GM12878 (cell line): ENCODE measurements at regions not wholly inside any gene's neighbourhood (a gene's known extent, or its start where the extent isn't known, plus 50 kb on each side); places are given as distances from the start of the nearest gene placed in this dataset.
"Not testable (repeated sequence)": the region's sequence is repeated elsewhere in the genome, so short reads cannot be mapped to it uniquely, and the experiment has no call there.

Source experiments
- ATAC-seq: fragments of 200-7000 bp; cut with Tn5 transposase; 3 replicates; pipeline ENCODE4 v1.9.1; 2020; ENCODE audit warnings: mild to moderate bottlenecking, moderate library complexity
- BruUV-seq: library from RNA; stranded (reverse); fragments of 400-500 nt; replicated peaks from 2 replicates; lab custom pipeline; 2021; lab: Mats Ljungman, UMichigan
- CTCF ChIA-PET: fragments of 300-600 bp; sonication (Branson Sonifier 250); formaldehyde crosslinking; extraction: SDS; loops from one replicate; lab custom pipeline; 2021; ENCODE audit warnings: inconsistent platforms; lab: Yijun Ruan, JAX
- POLR2A ChIA-PET: fragments of 350-600 bp; formaldehyde crosslinking; extraction: SDS; loops from one replicate; lab custom pipeline; 2021; ENCODE audit warnings: inconsistent platforms; lab: Charles Lee
- RAD21 ChIA-PET: fragments of 300-600 bp; sonication (Branson Sonifier 250); formaldehyde crosslinking; loops from one replicate; lab custom pipeline; 2023; ENCODE audit warnings: antibody characterized with exemption; ENCODE audit not compliant: unreplicated experiment; lab: Charles Lee
- SMC1A ChIA-PET: fragments of 300-600 bp; sonication (Branson Sonifier 250); formaldehyde crosslinking; loops from one replicate; lab custom pipeline; 2023; ENCODE audit not compliant: unreplicated experiment, uncharacterized antibody; lab: Charles Lee
- DNase-seq: peaks from one replicate; pipeline ENCODE4 v3.0.0-alpha.2; 2011; ENCODE audit warnings: low read depth, low spot score
- FAIRE-seq: peaks from 3 replicates; lab custom pipeline; 2011; peaks lifted over from hg19 to GRCh38; lab: Jason Lieb, UNC
- H2AFZ ChIP-seq: 2 replicates; pipeline ENCODE4 v1.6.0; 2011; ENCODE audit warnings: low read depth, low read length, control low read depth; ENCODE audit not compliant: control insufficient read depth
- H3K27ac ChIP-seq: 2 replicates; pipeline ENCODE4 v1.5.1; 2011; ENCODE audit warnings: control low read depth; ENCODE audit not compliant: control insufficient read depth, insufficient read depth
- H3K27me3 ChIP-seq, 2 experiments: replicated peaks in 1 of 2; 2 replicates each; pipeline versions ENCODE4 v1.6.0 to v1.6.1; 2011; ENCODE audit warnings: low read length in 1 of 2; ENCODE audit not compliant: control insufficient read depth in 2 of 2, insufficient read depth in 2 of 2
- H3K36me3 ChIP-seq, 2 experiments: 2 replicates each; pipeline ENCODE4 v1.5.1; 2011; ENCODE audit warnings: low read length in 1 of 2; ENCODE audit not compliant: control insufficient read depth in 2 of 2, insufficient read depth in 2 of 2
- H3K4me1 ChIP-seq: 2 replicates; pipeline ENCODE4 v1.6.1; 2011; ENCODE audit warnings: mild to moderate bottlenecking, low read length, moderate library complexity, mixed read lengths; ENCODE audit not compliant: control insufficient read depth, insufficient read depth
- H3K4me2 ChIP-seq: 2 replicates; pipeline ENCODE4 v1.6.0; 2011; ENCODE audit warnings: control low read depth; ENCODE audit not compliant: control insufficient read depth, insufficient read depth
- H3K4me3 ChIP-seq: fragments of 200-600 bp; sonication (generic); 2 replicates; pipeline ENCODE4 v1.5.1; 2016
- H3K79me2 ChIP-seq: 2 replicates; pipeline ENCODE4 v1.6.0; 2011; ENCODE audit warnings: low read length; ENCODE audit not compliant: control insufficient read depth, insufficient read depth
- H3K9ac ChIP-seq: 2 replicates; pipeline ENCODE4 v1.8.0; 2011; ENCODE audit warnings: low read length, control low read depth, mixed read lengths; ENCODE audit not compliant: control insufficient read depth, insufficient read depth
- H3K9me3 ChIP-seq: replicated peaks from 3 replicates; pipeline ENCODE4 v1.5.1; 2011; ENCODE audit warnings: mild to moderate bottlenecking, low read length; ENCODE audit not compliant: control insufficient read depth, insufficient read depth
- H4K20me1 ChIP-seq: 2 replicates; pipeline ENCODE4 v1.6.0; 2011; ENCODE audit not compliant: control insufficient read depth, insufficient read depth
- ESRRA ChIP-seq: IDR thresholded peaks from 2 replicates; pipeline ENCODE4 v1.6.1; 2012; ENCODE audit warnings: mild to moderate bottlenecking, low read length, improper control_type of control experiment
- NR2C2 ChIP-seq: IDR thresholded peaks from 2 replicates; pipeline ENCODE4 v1.6.1; 2011; ENCODE audit warnings: borderline replicate concordance, low read depth; ENCODE audit not compliant: control insufficient read depth, insufficient read length
- POLR2A ChIP-seq: IDR thresholded peaks from 2 replicates; pipeline ENCODE4 v1.6.1; 2011; ENCODE audit warnings: low read depth, mild to moderate bottlenecking, low read length
- WGBS: methylation state at CpG from one replicate; pipeline ENCODE4 v1.1.6; 2016; ENCODE audit warnings: low lambda C conversion rate; ENCODE audit not compliant: insufficient replicate concordance, insufficient coverage; ENCODE audit errors: missing lambda C conversion rate; 5-methylcytosine and 5-hydroxymethylcytosine counted together
- in situ Hi-C: fragments of 300-500 bp; cut with MboI; formaldehyde crosslinking; loops from 9 replicates; pipeline ENCODE4 v1.14.3; 2018; ENCODE audit warnings: mixed read lengths
- intact Hi-C: fragments of 100-400 bp; cut with micrococcal nuclease; formaldehyde crosslinking; loops from one replicate; pipeline ENCODE4 v1.14.2; 2022; ENCODE audit not compliant: unreplicated experiment
- TF ChIP-seq, protein P1 (sequence below): fragments of 450-650 bp; IDR thresholded peaks from 2 replicates; pipeline ENCODE4 v1.6.1; 2014; ENCODE audit warnings: mild to moderate bottlenecking

- H3K9ac ChIP-seq: no peak overlapping the region
- H3K4me2 ChIP-seq: no peak overlapping the region
- intact Hi-C loops: no loop called here
- RAD21 ChIA-PET: no interaction called here
- H3K79me2 ChIP-seq: no peaks in the 10 kb centered on the region
- in situ Hi-C loops: no loop called here
- POLR2A ChIA-PET: no interaction called here
- no peaks in the 10 kb centered on the region for H3K36me3 ChIP-seq
- BruUV-seq: no TSS peak
- no peak overlapping the region for H3K4me3 ChIP-seq
- TF ChIP-seq, protein P1, sequence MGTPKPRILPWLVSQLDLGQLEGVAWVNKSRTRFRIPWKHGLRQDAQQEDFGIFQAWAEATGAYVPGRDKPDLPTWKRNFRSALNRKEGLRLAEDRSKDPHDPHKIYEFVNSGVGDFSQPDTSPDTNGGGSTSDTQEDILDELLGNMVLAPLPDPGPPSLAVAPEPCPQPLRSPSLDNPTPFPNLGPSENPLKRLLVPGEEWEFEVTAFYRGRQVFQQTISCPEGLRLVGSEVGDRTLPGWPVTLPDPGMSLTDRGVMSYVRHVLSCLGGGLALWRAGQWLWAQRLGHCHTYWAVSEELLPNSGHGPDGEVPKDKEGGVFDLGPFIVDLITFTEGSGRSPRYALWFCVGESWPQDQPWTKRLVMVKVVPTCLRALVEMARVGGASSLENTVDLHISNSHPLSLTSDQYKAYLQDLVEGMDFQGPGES: no peak
- TF ChIP-seq NR2C2 (no peak), POLR2A (no peak), ESRRA (no peak)
- SMC1A ChIA-PET: no interaction called here
- no peak for ATAC-seq
- WGBS: 43% methylated on average over 3 of the region's 3 CpGs
- no peaks in the 10 kb centered on the region for H3K4me1 ChIP-seq
- DNase-seq: no peak
- no peaks in the 10 kb centered on the region; the same call in 2 of the 3 replicates for H3K9me3 ChIP-seq
- H3K27me3 ChIP-seq: no peaks in the 10 kb centered on the region
- FAIRE-seq: no peak
- H3K27ac ChIP-seq: no peak overlapping the region
- H4K20me1 ChIP-seq: no peaks in the 10 kb centered on the region
- CTCF ChIA-PET: interaction anchor here (1.0 kb wide), 1 partner anchor 740 kb away, joined by 3 read pairs; no protein-coding TSS in a partner anchor
- H2AFZ ChIP-seq: no peak overlapping the region
Observed at GRCh38 chr4:163237856-163238255, 71.2 kb upstream of the NAF1 start.

DNA sequence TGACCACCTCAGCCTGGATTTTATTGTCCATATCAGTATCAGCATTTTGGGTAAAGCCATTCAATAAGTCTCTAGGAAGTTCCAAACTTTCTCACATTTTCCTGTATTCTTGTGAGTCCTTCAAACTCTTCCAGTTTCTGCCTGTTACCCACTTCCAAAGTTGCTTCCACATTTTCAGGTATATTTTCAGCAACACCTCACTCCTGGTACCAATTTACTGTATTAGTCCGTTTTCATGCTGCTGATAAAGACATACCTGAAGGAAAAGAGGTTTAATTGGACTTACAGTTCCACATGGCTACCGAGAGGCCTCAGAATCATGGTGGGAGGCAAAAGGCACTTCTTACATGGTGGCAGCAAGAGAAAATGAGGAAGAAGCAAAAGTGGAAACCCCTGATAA is 69.7 kb upstream of the NAF1 start:
- not testable (repeated sequence) for ATAC-seq, H4K20me1 ChIP-seq
- 0% methylated on average over 2 of the region's 2 CpGs for WGBS

More for the DNA sequence above, 69.7 kb upstream of the NAF1 start:
- H3K36me3 ChIP-seq, H3K9me3 ChIP-seq, BruUV-seq, DNase-seq, H3K27ac ChIP-seq, H3K9ac ChIP-seq, H3K27me3 ChIP-seq, RAD21 ChIA-PET, H2AFZ ChIP-seq, intact Hi-C loops, H3K4me2 ChIP-seq, FAIRE-seq, CTCF ChIA-PET, in situ Hi-C loops, H3K79me2 ChIP-seq, SMC1A ChIA-PET, H3K4me3 ChIP-seq, H3K4me1 ChIP-seq, POLR2A ChIA-PET: not testable (repeated sequence)
